Activated CD4-positive, alpha-beta T cell treated with anti-CD3 and anti-CD28 coated beads, Interleukin-2, amount 50 U/mL, for 48 hours (primary cell): ENCODE measurements at regions not wholly inside any gene's neighbourhood (a gene's known extent, or its start where the extent isn't known, plus 50 kb on each side); places are given as distances from the start of the nearest gene placed in this dataset.
A peak's percentile ranks its signal among the peaks of the same experiment; 100 is the strongest.
"Not testable (repeated sequence)": the region's sequence is repeated elsewhere in the genome, so short reads cannot be mapped to it uniquely, and the experiment has no call there.

Source experiments
- DNase-seq, 2 experiments: peaks; one replicate each; pipeline ENCODE4 v3.0.0-alpha.2; 2020

- DNase-seq = no peak
Observed at GRCh38 chr5:44538797-44539601, 149.8 kb upstream of the FGF10 start.

GRCh38 chr5:44536650-44537260 lies 147.5 kb upstream of the FGF10 start:
- DNase-seq = peak; percentile 2 to 17

GRCh38 chr5:44535621-44536020 lies 146.4 kb upstream of the FGF10 start:
- no peak for DNase-seq

- DNase-seq = no peak
Observed at GRCh38 chr5:44532981-44533380, 143.8 kb upstream of the FGF10 start.

- not testable (repeated sequence) for DNase-seq
Observed at GRCh38 chr5:44531756-44532155, 142.5 kb upstream of the FGF10 start.

GRCh38 chr5:44530783-44531182 lies 141.6 kb upstream of the FGF10 start:
- DNase-seq = not testable (repeated sequence)

- DNase-seq = no peak
Observed at GRCh38 chr5:44511596-44511995, 122.4 kb upstream of the FGF10 start.

- no peak for DNase-seq
Observed at GRCh38 chr5:44506561-44506960, 117.3 kb upstream of the FGF10 start.

GRCh38 chr5:44499381-44499780 lies 110.2 kb upstream of the FGF10 start:
- no peak for DNase-seq

GRCh38 chr5:44497606-44498005 lies 108.4 kb upstream of the FGF10 start:
- no peak for DNase-seq

- no peak for DNase-seq
Observed at GRCh38 chr5:44495280-44495679, 106.1 kb upstream of the FGF10 start.

GRCh38 chr5:44489759-44490158 lies 100.5 kb upstream of the FGF10 start:
- no peak for DNase-seq

GRCh38 chr5:44486591-44486990 lies 97.4 kb upstream of the FGF10 start:
- no peak for DNase-seq

- no peak for DNase-seq
Observed at GRCh38 chr5:44454002-44454401, 64.8 kb upstream of the FGF10 start.

GRCh38 chr5:44446399-44446798 lies 57.2 kb upstream of the FGF10 start:
- DNase-seq = no peak

- no peak for DNase-seq
Observed at GRCh38 chr5:44443172-44443571, 54.0 kb upstream of the FGF10 start.

- no peak for DNase-seq
Observed at GRCh38 chr5:44441460-44441859, 52.2 kb upstream of the FGF10 start.

- DNase-seq = no peak
Observed at GRCh38 chr5:44440186-44440585, 51.0 kb upstream of the FGF10 start.
